GM12878 (cell line): ENCODE measurements at regions not wholly inside any gene's neighbourhood (a gene's known extent, or its start where the extent isn't known, plus 50 kb on each side); places are given as distances from the start of the nearest gene placed in this dataset.

ENCODE experiments used
- ATAC-seq: fragments of 200-7000 bp; cut with Tn5 transposase; 3 replicates; pipeline ENCODE4 v1.9.1; 2020; ENCODE audit warnings: mild to moderate bottlenecking, moderate library complexity
- BruUV-seq: library from RNA; stranded (reverse); fragments of 400-500 nt; replicated peaks from 2 replicates; lab custom pipeline; 2021; lab: Mats Ljungman, UMichigan
- CTCF ChIA-PET: fragments of 300-600 bp; sonication (Branson Sonifier 250); formaldehyde crosslinking; extraction: SDS; loops from one replicate; lab custom pipeline; 2021; ENCODE audit warnings: inconsistent platforms; lab: Yijun Ruan, JAX
- POLR2A ChIA-PET: fragments of 350-600 bp; formaldehyde crosslinking; extraction: SDS; loops from one replicate; lab custom pipeline; 2021; ENCODE audit warnings: inconsistent platforms; lab: Charles Lee
- RAD21 ChIA-PET: fragments of 300-600 bp; sonication (Branson Sonifier 250); formaldehyde crosslinking; loops from one replicate; lab custom pipeline; 2023; ENCODE audit warnings: antibody characterized with exemption; ENCODE audit not compliant: unreplicated experiment; lab: Charles Lee
- SMC1A ChIA-PET: fragments of 300-600 bp; sonication (Branson Sonifier 250); formaldehyde crosslinking; loops from one replicate; lab custom pipeline; 2023; ENCODE audit not compliant: unreplicated experiment, uncharacterized antibody; lab: Charles Lee
- DNase-seq: peaks from one replicate; pipeline ENCODE4 v3.0.0-alpha.2; 2011; ENCODE audit warnings: low read depth, low spot score
- FAIRE-seq: peaks from 3 replicates; lab custom pipeline; 2011; peaks lifted over from hg19 to GRCh38; lab: Jason Lieb, UNC
- H2AFZ ChIP-seq: 2 replicates; pipeline ENCODE4 v1.6.0; 2011; ENCODE audit warnings: low read depth, low read length, control low read depth; ENCODE audit not compliant: control insufficient read depth
- H3K27ac ChIP-seq: 2 replicates; pipeline ENCODE4 v1.5.1; 2011; ENCODE audit warnings: control low read depth; ENCODE audit not compliant: control insufficient read depth, insufficient read depth
- H3K27me3 ChIP-seq, 2 experiments: replicated peaks in 1 of 2; 2 replicates each; pipeline versions ENCODE4 v1.6.0 to v1.6.1; 2011; ENCODE audit warnings: low read length in 1 of 2; ENCODE audit not compliant: control insufficient read depth in 2 of 2, insufficient read depth in 2 of 2
- H3K36me3 ChIP-seq, 2 experiments: 2 replicates each; pipeline ENCODE4 v1.5.1; 2011; ENCODE audit warnings: low read length in 1 of 2; ENCODE audit not compliant: control insufficient read depth in 2 of 2, insufficient read depth in 2 of 2
- H3K4me1 ChIP-seq: 2 replicates; pipeline ENCODE4 v1.6.1; 2011; ENCODE audit warnings: mild to moderate bottlenecking, low read length, moderate library complexity, mixed read lengths; ENCODE audit not compliant: control insufficient read depth, insufficient read depth
- H3K4me2 ChIP-seq: 2 replicates; pipeline ENCODE4 v1.6.0; 2011; ENCODE audit warnings: control low read depth; ENCODE audit not compliant: control insufficient read depth, insufficient read depth
- H3K4me3 ChIP-seq: fragments of 200-600 bp; sonication (generic); 2 replicates; pipeline ENCODE4 v1.5.1; 2016
- H3K79me2 ChIP-seq: 2 replicates; pipeline ENCODE4 v1.6.0; 2011; ENCODE audit warnings: low read length; ENCODE audit not compliant: control insufficient read depth, insufficient read depth
- H3K9ac ChIP-seq: 2 replicates; pipeline ENCODE4 v1.8.0; 2011; ENCODE audit warnings: low read length, control low read depth, mixed read lengths; ENCODE audit not compliant: control insufficient read depth, insufficient read depth
- H3K9me3 ChIP-seq: replicated peaks from 3 replicates; pipeline ENCODE4 v1.5.1; 2011; ENCODE audit warnings: mild to moderate bottlenecking, low read length; ENCODE audit not compliant: control insufficient read depth, insufficient read depth
- H4K20me1 ChIP-seq: 2 replicates; pipeline ENCODE4 v1.6.0; 2011; ENCODE audit not compliant: control insufficient read depth, insufficient read depth
- JUND ChIP-seq: IDR thresholded peaks from 2 replicates; pipeline ENCODE4 v1.6.1; 2012; ENCODE audit warnings: low read depth, mild to moderate bottlenecking, low read length, improper control_type of control experiment, moderate library complexity
- MLLT1 ChIP-seq: fragments of 450-650 bp; IDR thresholded peaks from 2 replicates; pipeline ENCODE4 v1.6.1; 2016; ENCODE audit warnings: mild to moderate bottlenecking
- MTA3 ChIP-seq: IDR thresholded peaks from 2 replicates; pipeline ENCODE4 v1.6.1; 2012; ENCODE audit warnings: low read length, inconsistent platforms, borderline replicate concordance
- MYB ChIP-seq: fragments of 150-350 bp; IDR thresholded peaks from 2 replicates; pipeline ENCODE4 v1.6.1; 2014; ENCODE audit warnings: mild to moderate bottlenecking, low read depth, low read length, borderline replicate concordance
- POLR2AphosphoS5 ChIP-seq: IDR thresholded peaks from 2 replicates; pipeline ENCODE4 v1.6.1; 2011; ENCODE audit warnings: mild to moderate bottlenecking, low read length, inconsistent platforms
- RAD21 ChIP-seq: IDR thresholded peaks from 2 replicates; pipeline ENCODE4 v1.6.1; 2011; ENCODE audit warnings: mild to moderate bottlenecking, low read depth, low read length, moderate library complexity; ENCODE audit not compliant: insufficient read depth
- ZBTB40 ChIP-seq: fragments of 450-650 bp; IDR thresholded peaks from 2 replicates; pipeline ENCODE4 v1.6.1; 2016; ENCODE audit warnings: mild to moderate bottlenecking, moderate library complexity, borderline replicate concordance
- ZNF274 ChIP-seq: IDR thresholded peaks from one replicate; pipeline ENCODE4 v1.8.0; 2011; ENCODE audit not compliant: insufficient read length, insufficient read depth
- ZSCAN29 ChIP-seq: fragments of 450-650 bp; IDR thresholded peaks from 2 replicates; pipeline ENCODE4 v1.6.1; 2017; ENCODE audit warnings: mild to moderate bottlenecking, moderate library complexity
- WGBS: methylation state at CpG from one replicate; pipeline ENCODE4 v1.1.6; 2016; ENCODE audit warnings: low lambda C conversion rate; ENCODE audit not compliant: insufficient replicate concordance, insufficient coverage; ENCODE audit errors: missing lambda C conversion rate; 5-methylcytosine and 5-hydroxymethylcytosine counted together
- in situ Hi-C: fragments of 300-500 bp; cut with MboI; formaldehyde crosslinking; loops from 9 replicates; pipeline ENCODE4 v1.14.3; 2018; ENCODE audit warnings: mixed read lengths
- intact Hi-C: fragments of 100-400 bp; cut with micrococcal nuclease; formaldehyde crosslinking; loops from one replicate; pipeline ENCODE4 v1.14.2; 2022; ENCODE audit not compliant: unreplicated experiment

GRCh38 chr16:35148748-35149147, 1689.3 kb downstream of the TP53TG3F start:
- SMC1A ChIA-PET = no interaction called here
- no peak overlapping the region for H3K27ac ChIP-seq
- TF ChIP-seq MLLT1 (no peak), MYB (no peak), RAD21 (no peak), ZNF274 (no peak), ZBTB40 (no peak), ZSCAN29 (no peak), POLR2AphosphoS5 (no peak), JUND (no peak), MTA3 (no peak)
- CTCF ChIA-PET = no interaction called here
- no peak overlapping the region for H3K9ac ChIP-seq
- H3K36me3 ChIP-seq = no peaks in the 10 kb centered on the region
- ATAC-seq (no peak), DNase-seq (no peak), FAIRE-seq (no peak)
- no TSS peak for BruUV-seq
- no peaks in the 10 kb centered on the region; the same call in 2 of the 3 replicates for H3K9me3 ChIP-seq
- H3K4me2 ChIP-seq = no peak overlapping the region
- RAD21 ChIA-PET = no interaction called here
- H4K20me1 ChIP-seq = no peaks in the 10 kb centered on the region
- no peak overlapping the region for H2AFZ ChIP-seq
- no peak overlapping the region for H3K4me3 ChIP-seq
- H3K79me2 ChIP-seq = no peaks in the 10 kb centered on the region
- 3% methylated on average over 3 of the region's 3 CpGs for WGBS
- no peaks in the 10 kb centered on the region for H3K4me1 ChIP-seq
- in situ Hi-C loops (no loop called here), intact Hi-C loops (no loop called here)
- H3K27me3 ChIP-seq = no peaks in the 10 kb centered on the region
- POLR2A ChIA-PET = no interaction called here
